Testis (tissue), 2 donors: ENCODE measurements at regions not wholly inside any gene's neighbourhood (a gene's known extent, or its start where the extent isn't known, plus 50 kb on each side); places are given as distances from the start of the nearest gene placed in this dataset.
A peak's percentile ranks its signal among the peaks of the same experiment; 100 is the strongest.

ENCODE experiments used
- DNase-seq: peaks from one replicate; pipeline ENCODE4 v3.0.0-alpha.2; 2019
- H3K27ac ChIP-seq, 2 donors: fragments of 200-600 bp; sonication (generic); one replicate each; pipeline ENCODE4 v1.5.1; 2019
- H3K27me3 ChIP-seq: fragments of 200-600 bp; sonication (generic); one replicate; pipeline ENCODE4 v1.5.1; 2019
- H3K36me3 ChIP-seq: fragments of 200-600 bp; sonication (generic); one replicate; pipeline ENCODE4 v1.5.1; 2017; ENCODE audit warnings: low read depth; ENCODE audit errors: missing control alignments
- H3K4me1 ChIP-seq: fragments of 200-600 bp; sonication (generic); one replicate; pipeline ENCODE4 v1.5.1; 2019
- H3K4me3 ChIP-seq, 2 donors: fragments of 200-600 bp; sonication (generic); one replicate each; pipeline ENCODE4 v1.5.1; 2017 to 2019
- H3K9me3 ChIP-seq: fragments of 200-600 bp; sonication (generic); one replicate; pipeline ENCODE4 v1.5.1; 2017
- CTCF ChIP-seq, 3 experiments: fragments of 450-650 bp in 2 of 3; fragments of 200-600 bp in 1 of 3; sonication (generic) in 1 of 3; IDR thresholded peaks; one replicate each; pipeline ENCODE4 v1.5.1; 2016 to 2019; ENCODE audit warnings: antibody characterized with exemption in 3 of 3, mild to moderate bottlenecking in 2 of 3, moderate library complexity in 1 of 3
- POLR2A ChIP-seq: fragments of 450-650 bp; IDR thresholded peaks from one replicate; pipeline ENCODE4 v1.6.1; 2017; ENCODE audit warnings: antibody characterized with exemption, mild to moderate bottlenecking, moderate library complexity
- WGBS, 2 donors: methylation state at CpG; one replicate each; pipeline ENCODE4 v1.1.5; 2018; 5-methylcytosine and 5-hydroxymethylcytosine counted together
- intact Hi-C: fragments of 100-400 bp; cut with DNase I; formaldehyde crosslinking; loops from one replicate; pipeline ENCODE4 v1.15.1; 2023; ENCODE audit warnings: low total_unique reads

- Histone ChIP-seq H3K4me1 (peaks cover 43% of the 10 kb centered on the region), H3K27ac (peak overlapping the region; percentile 56 to 76), H3K9me3 (no peaks in the 10 kb centered on the region), H3K36me3 (no peaks in the 10 kb centered on the region), H3K4me3 (no peak overlapping the region), H3K27me3 (no peaks in the 10 kb centered on the region)
- WGBS, 2 donors: 36 to 56% methylated on average over 1 of the region's 1 CpG
- DNase-seq: no peak
- intact Hi-C loops: no loop called here
- no peak for TF ChIP-seq POLR2A
- TF ChIP-seq CTCF (IDR thresholded peaks at IDR 0.05): no peak
These were observed 375.5 kb upstream of the CELF2 start for GRCh38 chr10:10642189-10642588.

- Histone ChIP-seq H3K27me3 (no peaks in the 10 kb centered on the region), H3K9me3 (no peaks in the 10 kb centered on the region), H3K36me3 (no peaks in the 10 kb centered on the region), H3K4me3 (no peak overlapping the region), H3K27ac (peak overlapping the region; percentile 47 to 76), H3K4me1 (peaks cover 43% of the 10 kb centered on the region)
- 21 to 44% methylated on average over 2 of the region's 2 CpGs for WGBS, 2 donors
- intact Hi-C loops: no loop called here
- peak; percentile 94 for DNase-seq
- no peak for TF ChIP-seq CTCF (IDR thresholded peaks at IDR 0.05)
- no peak for TF ChIP-seq POLR2A
These were observed 374.9 kb upstream of the CELF2 start for GRCh38 chr10:10642751-10643150.

GRCh38 chr10:10644008-10644646 lies 373.5 kb upstream of the CELF2 start:
- Histone ChIP-seq H3K27ac (peak overlapping the region in 1 of 2 donors; percentile 76), H3K9me3 (no peaks in the 10 kb centered on the region), H3K4me3 (no peak overlapping the region), H3K4me1 (peaks cover 43% of the 10 kb centered on the region), H3K27me3 (no peaks in the 10 kb centered on the region), H3K36me3 (no peaks in the 10 kb centered on the region)
- DNase-seq: no peak
- TF ChIP-seq CTCF (IDR thresholded peaks at IDR 0.05) (no peak), POLR2A (no peak)
- intact Hi-C loops: no loop called here
- WGBS, 2 donors: 57 to 59% methylated on average over 4 to 5 of the region's 5 CpGs

- TF ChIP-seq CTCF (IDR thresholded peaks at IDR 0.05) (no peak), POLR2A (no peak)
- Histone ChIP-seq H3K4me3 (no peak overlapping the region), H3K27me3 (no peaks in the 10 kb centered on the region), H3K4me1 (peaks cover 43% of the 10 kb centered on the region), H3K36me3 (no peaks in the 10 kb centered on the region), H3K9me3 (no peaks in the 10 kb centered on the region), H3K27ac (peak overlapping the region in 1 of 2 donors; percentile 76)
- WGBS, 2 donors: 49 to 66% methylated on average over 7 to 9 of the region's 9 CpGs
- intact Hi-C loops: no loop called here
- no peak for DNase-seq
These were observed 372.8 kb upstream of the CELF2 start for GRCh38 chr10:10644676-10645385.
